GM04504 (cell line): ENCODE measurements at regions not wholly inside any gene's neighbourhood (a gene's known extent, or its start where the extent isn't known, plus 50 kb on each side); places are given as distances from the start of the nearest gene placed in this dataset.
"Not testable (repeated sequence)": the region's sequence is repeated elsewhere in the genome, so short reads cannot be mapped to it uniquely, and the experiment has no call there.

ENCODE experiments used
- DNase-seq: peaks from one replicate; pipeline ENCODE4 v3.0.0-alpha.2; 2012; ENCODE audit warnings: low read depth

GRCh38 chr1:29629814-29630516 is 393.6 kb downstream of the PTPRU start:
- DNase-seq, result no peak

GRCh38 chr1:29629401-29629800 is 393.1 kb downstream of the PTPRU start:
- DNase-seq, result no peak

- no peak for DNase-seq
These were observed 391.9 kb downstream of the PTPRU start for GRCh38 chr1:29628190-29628589.

- no peak for DNase-seq
These were observed 390.4 kb downstream of the PTPRU start for GRCh38 chr1:29626726-29627125.

- no peak for DNase-seq
These were observed 389.7 kb downstream of the PTPRU start for GRCh38 chr1:29626066-29626465.

GRCh38 chr1:29625084-29625420 is 388.7 kb downstream of the PTPRU start:
- no peak for DNase-seq

- no peak for DNase-seq
These were observed 388.2 kb downstream of the PTPRU start for GRCh38 chr1:29624320-29625083.

GRCh38 chr1:29623501-29623900 is 387.2 kb downstream of the PTPRU start:
- no peak for DNase-seq

GRCh38 chr1:29621826-29622435 is 385.6 kb downstream of the PTPRU start:
- DNase-seq, result no peak

- DNase-seq, result no peak
These were observed 384.3 kb downstream of the PTPRU start for GRCh38 chr1:29620631-29621030.

- no peak for DNase-seq
These were observed 370.9 kb downstream of the PTPRU start for GRCh38 chr1:29607236-29607635.

- not testable (repeated sequence) for DNase-seq
These were observed 368.5 kb downstream of the PTPRU start for GRCh38 chr1:29604796-29605195.

- DNase-seq, result no peak
These were observed 367.3 kb downstream of the PTPRU start for GRCh38 chr1:29603622-29604021.

- DNase-seq, result no peak
These were observed 365.9 kb downstream of the PTPRU start for GRCh38 chr1:29602203-29602602.

GRCh38 chr1:29601021-29601420 is 364.7 kb downstream of the PTPRU start:
- no peak for DNase-seq

GRCh38 chr1:29599826-29600225 is 363.5 kb downstream of the PTPRU start:
- DNase-seq, result no peak

GRCh38 chr1:29599071-29599470 is 362.7 kb downstream of the PTPRU start:
- no peak for DNase-seq

GRCh38 chr1:29597861-29598260 is 361.5 kb downstream of the PTPRU start:
- no peak for DNase-seq

- no peak for DNase-seq
These were observed 357.5 kb downstream of the PTPRU start for GRCh38 chr1:29593601-29594382.

GRCh38 chr1:29592731-29593130 is 356.4 kb downstream of the PTPRU start:
- no peak for DNase-seq

- no peak for DNase-seq
These were observed 355.9 kb downstream of the PTPRU start for GRCh38 chr1:29592261-29592615.

GRCh38 chr1:29591601-29592260 is 355.4 kb downstream of the PTPRU start:
- no peak for DNase-seq
